Iris pigment epithelial cell (primary cell): ENCODE measurements at regions not wholly inside any gene's neighbourhood (a gene's known extent, or its start where the extent isn't known, plus 50 kb on each side); places are given as distances from the start of the nearest gene placed in this dataset.

Source experiments
- DNase-seq: peaks from one replicate; pipeline ENCODE4 v3.0.0-alpha.2; 2011; ENCODE audit warnings: low read depth

GRCh38 chr19:29323440-29324290 is 110.7 kb upstream of the UQCRFS1 start:
- DNase-seq = no peak

GRCh38 chr19:29324291-29324680 is 111.3 kb upstream of the UQCRFS1 start:
- no peak for DNase-seq

DNA sequence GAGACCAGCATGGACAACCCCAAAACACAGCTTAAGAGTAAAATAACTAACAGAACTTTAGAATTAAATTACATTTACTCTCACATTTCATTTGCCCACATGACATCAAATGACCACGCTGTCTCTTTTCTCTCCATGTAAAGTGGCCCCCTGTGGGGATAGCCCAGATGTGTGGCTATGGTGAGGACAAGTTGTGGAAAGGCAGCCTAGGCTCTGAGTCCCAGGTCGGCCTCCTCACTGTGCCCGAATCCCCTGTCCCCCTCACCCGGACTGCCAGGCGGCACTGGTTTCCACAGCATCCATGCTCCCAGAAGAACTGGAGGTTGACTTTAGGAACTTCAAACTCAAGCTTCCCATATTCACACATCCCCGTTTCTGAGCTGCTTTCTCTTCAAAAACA is 111.8 kb upstream of the UQCRFS1 start:
- DNase-seq = no peak

GRCh38 chr19:29325241-29325975 is 112.5 kb upstream of the UQCRFS1 start:
- no peak for DNase-seq

GRCh38 chr19:29326351-29326750 is 113.4 kb upstream of the UQCRFS1 start:
- DNase-seq = no peak

GRCh38 chr19:29326849-29327840 is 114.2 kb upstream of the UQCRFS1 start:
- no peak for DNase-seq

- DNase-seq = no peak
Measured at GRCh38 chr19:29328586-29328985, 115.6 kb upstream of the UQCRFS1 start.

DNA sequence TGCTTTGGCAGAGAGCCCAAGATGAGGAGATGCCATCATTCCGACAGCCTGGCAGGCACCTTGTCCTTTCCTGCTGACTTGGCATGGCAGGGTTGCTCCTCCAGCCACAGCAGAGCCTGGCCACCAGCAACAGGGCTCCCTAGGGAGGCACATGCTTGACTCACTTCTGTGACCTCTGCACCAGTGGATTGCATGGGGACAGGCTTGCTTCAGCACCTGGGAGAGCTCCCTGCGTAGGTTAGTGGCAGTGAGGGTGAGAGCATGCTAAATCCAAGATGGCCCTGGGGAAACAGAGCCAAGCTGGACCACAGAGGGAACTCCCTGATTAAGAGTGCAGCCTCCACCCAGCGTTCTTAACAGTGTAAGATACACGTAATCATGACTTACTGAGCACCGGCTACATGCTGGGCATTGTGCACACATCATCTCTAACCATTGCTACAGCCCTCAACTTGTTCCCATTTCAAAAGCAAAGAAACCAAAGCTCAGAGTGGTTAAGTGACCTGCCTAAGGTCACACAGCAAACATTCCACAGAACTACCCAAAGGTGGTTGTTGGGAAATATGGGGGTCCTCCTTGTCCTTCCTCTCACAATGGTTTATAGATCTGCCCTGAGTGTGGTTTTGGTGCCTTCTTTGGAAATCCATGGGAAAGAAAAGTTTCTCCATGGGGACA is 116.6 kb upstream of the UQCRFS1 start:
- DNase-seq = no peak

DNA sequence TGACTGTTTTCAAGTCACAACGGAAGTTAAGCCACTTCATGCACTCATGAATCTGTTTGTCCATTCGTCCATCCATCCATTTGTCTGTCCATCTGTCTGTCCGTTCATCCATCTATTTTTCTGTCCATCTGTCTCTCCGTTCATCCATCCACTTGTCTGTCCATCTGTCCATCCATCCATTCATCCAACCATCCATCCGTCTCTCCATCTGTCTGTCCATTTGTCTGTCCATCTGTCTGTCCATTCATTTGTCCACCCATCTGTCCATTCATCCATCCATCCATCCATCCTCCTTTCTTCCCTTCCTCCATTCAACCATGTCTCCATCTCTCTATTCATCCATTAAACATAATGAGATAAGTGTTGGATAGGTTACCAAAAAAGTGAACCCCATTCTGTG is 123.5 kb upstream of the UQCRFS1 start:
- no peak for DNase-seq

DNA sequence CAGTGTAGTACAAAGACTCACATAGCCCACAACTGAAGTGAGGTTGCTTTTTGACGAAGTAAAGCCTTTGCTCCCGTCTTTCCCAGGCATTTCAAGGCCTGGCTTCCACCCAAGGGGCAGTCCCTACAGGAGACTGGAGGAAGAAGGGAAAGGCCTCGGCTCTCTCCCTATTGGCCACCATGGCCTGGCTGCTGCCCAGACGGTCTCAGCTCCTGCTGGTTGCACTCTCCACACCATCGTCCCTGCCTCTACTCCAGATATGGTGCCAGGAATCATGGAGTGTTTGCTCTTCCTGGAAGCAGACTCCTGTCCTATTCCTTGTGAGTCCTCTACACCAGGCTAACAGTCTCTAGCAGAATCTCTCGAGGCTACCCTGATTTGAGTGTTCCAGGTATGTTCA is 124.1 kb upstream of the UQCRFS1 start:
- no peak for DNase-seq

- DNase-seq = no peak
Measured at GRCh38 chr19:29338480-29338879, 125.5 kb upstream of the UQCRFS1 start.

- no peak for DNase-seq
Measured at GRCh38 chr19:29342721-29343120, 129.8 kb upstream of the UQCRFS1 start.

- no peak for DNase-seq
Measured at GRCh38 chr19:29364224-29364726, 151.3 kb upstream of the UQCRFS1 start.

- DNase-seq = no peak
Measured at GRCh38 chr19:29364999-29365398, 152.0 kb upstream of the UQCRFS1 start.

- no peak for DNase-seq
Measured at GRCh38 chr19:29365836-29366417, 153.0 kb upstream of the UQCRFS1 start.

DNA sequence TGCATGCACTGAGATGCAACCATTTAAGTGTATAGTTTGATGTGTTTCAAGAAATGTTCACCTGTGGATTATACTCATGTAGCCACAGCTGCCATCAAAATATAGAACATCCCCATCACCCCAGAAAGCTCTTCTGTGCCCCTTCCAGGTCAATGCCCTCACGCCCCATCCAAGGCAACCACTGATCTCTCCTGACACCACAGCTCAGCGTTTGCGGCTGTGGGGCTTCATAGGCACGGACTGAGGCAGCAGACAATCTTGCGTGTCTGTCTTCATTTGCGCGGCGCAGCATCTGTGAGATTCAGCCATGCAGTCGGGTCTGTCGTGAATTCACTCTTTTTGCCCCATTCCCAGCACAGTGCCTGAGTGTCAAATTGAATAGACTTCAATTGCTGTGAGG is 153.8 kb upstream of the UQCRFS1 start:
- no peak for DNase-seq

- no peak for DNase-seq
Measured at GRCh38 chr19:29367791-29368222, 154.9 kb upstream of the UQCRFS1 start.

- no peak for DNase-seq
Measured at GRCh38 chr19:29370276-29370675, 155.5 kb upstream of the VSTM2B start.

- DNase-seq = no peak
Measured at GRCh38 chr19:29371251-29372090, 154.3 kb upstream of the VSTM2B start.

DNA sequence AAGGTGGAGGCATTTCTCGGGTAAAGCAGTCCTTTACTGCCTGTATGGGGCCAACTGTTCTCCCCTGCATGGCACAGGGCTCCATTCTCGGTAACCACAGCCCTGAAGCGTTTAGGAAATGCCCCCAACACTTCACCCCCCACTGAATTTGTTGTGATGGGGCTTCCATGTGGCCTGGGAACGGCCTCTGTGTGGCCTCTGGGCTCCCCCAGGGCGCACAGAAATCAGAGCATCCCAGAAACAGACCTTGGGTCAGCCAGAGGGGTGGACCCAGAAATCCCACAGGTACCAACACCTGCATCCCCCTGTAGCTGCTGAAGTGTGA is 153.7 kb upstream of the VSTM2B start:
- no peak for DNase-seq
